Astrocyte (in vitro differentiated cells and primary cell): ENCODE measurements at regions not wholly inside any gene's neighbourhood (a gene's known extent, or its start where the extent isn't known, plus 50 kb on each side); places are given as distances from the start of the nearest gene placed in this dataset.

Experiments used
- DNase-seq: peaks from one replicate; pipeline ENCODE4 v3.0.0-alpha.2; 2010; ENCODE audit warnings: low read depth
- FAIRE-seq: peaks from 2 replicates; lab custom pipeline; 2011; peaks lifted over from hg19 to GRCh38; lab: Jason Lieb, UNC
- H2AFZ ChIP-seq: 2 replicates; pipeline ENCODE4 v1.6.0; 2012; ENCODE audit warnings: low read depth, low read length, inconsistent platforms
- H3K27ac ChIP-seq: 2 replicates; pipeline ENCODE4 v1.5.1; 2011; ENCODE audit warnings: low read depth, low read length, inconsistent platforms
- H3K27me3 ChIP-seq: 2 replicates; pipeline ENCODE4 v1.6.0; 2011; ENCODE audit warnings: low read length, inconsistent platforms; ENCODE audit not compliant: insufficient read depth
- H3K36me3 ChIP-seq: 2 replicates; pipeline ENCODE4 v1.5.1; 2011; ENCODE audit warnings: low read length, inconsistent platforms; ENCODE audit not compliant: insufficient read depth
- H3K4me1 ChIP-seq: 2 replicates; pipeline ENCODE4 v1.5.1; 2011; ENCODE audit warnings: low read length, inconsistent platforms; ENCODE audit not compliant: insufficient read depth
- H3K4me2 ChIP-seq: 2 replicates; pipeline ENCODE4 v1.6.0; 2012; ENCODE audit warnings: low read length, inconsistent platforms
- H3K4me3 ChIP-seq: 2 replicates; pipeline ENCODE4 v1.5.1; 2011; ENCODE audit warnings: low read depth, mild to moderate bottlenecking, low read length, inconsistent platforms; ENCODE audit not compliant: insufficient read depth
- H3K79me2 ChIP-seq: 2 replicates; pipeline ENCODE4 v1.6.0; 2012; ENCODE audit warnings: mild to moderate bottlenecking, low read length, inconsistent platforms; ENCODE audit not compliant: insufficient read depth
- H3K9ac ChIP-seq: 2 replicates; pipeline ENCODE4 v1.6.0; 2012; ENCODE audit warnings: mild to moderate bottlenecking, low read length, inconsistent platforms
- H3K9me3 ChIP-seq: 2 replicates; pipeline ENCODE4 v1.5.1; 2012; ENCODE audit warnings: low read depth, mild to moderate bottlenecking, low read length, inconsistent platforms; ENCODE audit not compliant: insufficient read depth
- H4K20me1 ChIP-seq: 2 replicates; pipeline ENCODE4 v1.6.0; 2012; ENCODE audit warnings: low read length, inconsistent platforms; ENCODE audit not compliant: insufficient read depth
- H3K27ac Mint-ChIP-seq: one replicate; pipeline ENCODE4 v1.8.0; 2021; ENCODE audit warnings: mild to moderate bottlenecking, mixed read lengths; ENCODE audit not compliant: unreplicated experiment
- H3K27me3 Mint-ChIP-seq: one replicate; pipeline ENCODE4 v1.8.0; 2021; ENCODE audit warnings: low read depth, mixed read lengths; ENCODE audit not compliant: unreplicated experiment
- H3K36me3 Mint-ChIP-seq: one replicate; pipeline ENCODE4 v1.8.0; 2021; ENCODE audit warnings: low read depth, mixed read lengths; ENCODE audit not compliant: unreplicated experiment
- H3K4me1 Mint-ChIP-seq: one replicate; pipeline ENCODE4 v1.8.0; 2021; ENCODE audit warnings: low read depth, mixed read lengths; ENCODE audit not compliant: unreplicated experiment
- H3K4me3 Mint-ChIP-seq: one replicate; pipeline ENCODE4 v1.8.0; 2021; ENCODE audit warnings: mild to moderate bottlenecking, moderate library complexity, mixed read lengths; ENCODE audit not compliant: unreplicated experiment
- H3K9me3 Mint-ChIP-seq: one replicate; pipeline ENCODE4 v1.8.0; 2021; ENCODE audit warnings: mild to moderate bottlenecking, mixed read lengths; ENCODE audit not compliant: unreplicated experiment
- CTCF ChIP-seq: IDR thresholded peaks from 2 replicates; pipeline ENCODE4 v1.5.1; 2011; ENCODE audit warnings: low read depth, mild to moderate bottlenecking, inconsistent platforms, low read length, moderate library complexity; ENCODE audit not compliant: insufficient read depth
- EZH2 ChIP-seq: IDR thresholded peaks from 2 replicates; pipeline ENCODE4 v1.6.1; 2012; ENCODE audit warnings: mild to moderate bottlenecking, low read length, inconsistent platforms; ENCODE audit not compliant: insufficient read depth

- Mint-ChIP-seq H3K27ac (no peak overlapping the region), H3K36me3 (no peaks in the 10 kb centered on the region), H3K27me3 (no peaks in the 10 kb centered on the region), H3K4me1 (peaks cover 6% of the 10 kb centered on the region), H3K4me3 (no peak overlapping the region), H3K9me3 (no peaks in the 10 kb centered on the region)
- no peaks in the 10 kb centered on the region for H3K27me3 ChIP-seq
- H3K4me2 ChIP-seq = no peak overlapping the region
- no peak overlapping the region for H3K4me3 ChIP-seq
- H3K4me1 ChIP-seq = no peaks in the 10 kb centered on the region
- H3K27ac ChIP-seq = no peak overlapping the region
- no peaks in the 10 kb centered on the region for H3K79me2 ChIP-seq
- FAIRE-seq (no peak), DNase-seq (no peak)
- H2AFZ ChIP-seq = no peak overlapping the region
- no peak overlapping the region for H3K9ac ChIP-seq
- H4K20me1 ChIP-seq = no peaks in the 10 kb centered on the region
- H3K9me3 ChIP-seq = peaks cover 3% of the 10 kb centered on the region
- no peaks in the 10 kb centered on the region for H3K36me3 ChIP-seq
- TF ChIP-seq EZH2 = no peak
- no peak for TF ChIP-seq CTCF
These were observed 416.2 kb downstream of the NR2F2 start for GRCh38 chr15:96746665-96747064.

GRCh38 chr15:96747291-96747690, 416.8 kb downstream of the NR2F2 start:
- no peaks in the 10 kb centered on the region for H3K27me3 ChIP-seq
- no peak overlapping the region for H3K27ac ChIP-seq
- Mint-ChIP-seq H3K36me3 (no peaks in the 10 kb centered on the region), H3K27ac (no peak overlapping the region), H3K27me3 (no peaks in the 10 kb centered on the region), H3K4me3 (no peak overlapping the region), H3K4me1 (no peaks in the 10 kb centered on the region), H3K9me3 (no peaks in the 10 kb centered on the region)
- H2AFZ ChIP-seq = no peak overlapping the region
- FAIRE-seq (no peak), DNase-seq (no peak)
- no peaks in the 10 kb centered on the region for H3K79me2 ChIP-seq
- TF ChIP-seq CTCF (no peak), EZH2 (no peak)
- no peaks in the 10 kb centered on the region for H4K20me1 ChIP-seq
- H3K4me3 ChIP-seq = no peak overlapping the region
- H3K36me3 ChIP-seq = no peaks in the 10 kb centered on the region
- H3K4me1 ChIP-seq = no peaks in the 10 kb centered on the region
- H3K4me2 ChIP-seq = no peak overlapping the region
- no peak overlapping the region for H3K9ac ChIP-seq
- peaks cover 3% of the 10 kb centered on the region for H3K9me3 ChIP-seq

GRCh38 chr15:96750361-96750760, 419.9 kb downstream of the NR2F2 start:
- no peaks in the 10 kb centered on the region for H3K36me3 Mint-ChIP-seq
- TF ChIP-seq CTCF (no peak), EZH2 (no peak)

More at GRCh38 chr15:96750361-96750760, 419.9 kb downstream of the NR2F2 start:
- H3K36me3 ChIP-seq = no peaks in the 10 kb centered on the region
- FAIRE-seq = no peak
- no peaks in the 10 kb centered on the region for H4K20me1 ChIP-seq
- no peak overlapping the region for H2AFZ ChIP-seq
- no peaks in the 10 kb centered on the region for H3K9me3 ChIP-seq
- H3K4me1 ChIP-seq = no peaks in the 10 kb centered on the region
- no peak overlapping the region for H3K27ac Mint-ChIP-seq
- no peaks in the 10 kb centered on the region for H3K4me1 Mint-ChIP-seq
- no peaks in the 10 kb centered on the region for H3K27me3 ChIP-seq
- no peak overlapping the region for H3K27ac ChIP-seq
- no peak overlapping the region for H3K4me3 ChIP-seq
- H3K27me3 Mint-ChIP-seq = no peaks in the 10 kb centered on the region
- H3K9ac ChIP-seq = no peak overlapping the region
- H3K9me3 Mint-ChIP-seq = no peaks in the 10 kb centered on the region
- no peaks in the 10 kb centered on the region for H3K79me2 ChIP-seq
- H3K4me2 ChIP-seq = no peak overlapping the region
- H3K4me3 Mint-ChIP-seq = no peak overlapping the region
- no peak for DNase-seq
